ENCODE measurements at regions not wholly inside any gene's neighbourhood (a gene's known extent, or its start where the extent isn't known, plus 50 kb on each side); places are given as distances from the start of the nearest gene placed in this dataset.
"Not testable (repeated sequence)": the region's sequence is repeated elsewhere in the genome, so short reads cannot be mapped to it uniquely, and the experiment has no call there.

DNA sequence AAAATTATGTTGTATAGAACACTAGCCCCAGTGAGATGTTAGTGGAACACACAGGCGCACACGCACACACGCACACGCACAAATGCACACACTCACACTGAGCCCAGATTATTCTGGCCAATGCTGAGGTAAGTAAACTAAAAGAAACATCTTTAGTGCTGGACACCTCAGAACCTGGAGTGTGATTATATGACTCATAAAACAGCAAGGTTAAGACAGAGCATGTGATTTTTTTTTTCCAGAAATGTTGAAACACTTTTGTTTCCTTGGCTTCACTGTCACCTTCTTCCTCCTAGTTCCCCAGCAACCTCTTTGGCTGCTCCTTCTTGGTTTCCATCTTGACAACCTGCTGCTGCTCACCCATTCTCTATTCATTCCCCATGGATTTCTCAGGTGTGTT, 141.0 kb upstream of the ALG10B start:
- Histone ChIP-seq H3K4me3 (ENCODE audit: insufficient read length, low read depth) (no peak overlapping the region), H3K36me3 (ENCODE audit: insufficient read depth, insufficient read length, low read length) (no peaks in the 10 kb centered on the region), H3K27me3 (ENCODE audit: insufficient read depth, insufficient read length) (no peaks in the 10 kb centered on the region), H3K9me3 (ENCODE audit: insufficient read depth, low read length) (no peaks in the 10 kb centered on the region), H3K9ac (ENCODE audit: insufficient read length, low read depth) (no peak overlapping the region), H3K4me1 (ENCODE audit: insufficient read depth, insufficient read length) (no peaks in the 10 kb centered on the region)
- TF ChIP-seq SUZ12 (IDR thresholded peaks at IDR 0.05; ENCODE audit: extremely low read depth, insufficient read depth, insufficient read length) (no peak), YY1 (IDR thresholded peaks at IDR 0.05; ENCODE audit: insufficient read depth, insufficient read length) (no peak), ZNF274 (IDR thresholded peaks at IDR 0.05; ENCODE audit: low read depth, low read length) (no peak)
- no peak for DNase-seq (ENCODE audit: low read depth, low spot score)

DNA sequence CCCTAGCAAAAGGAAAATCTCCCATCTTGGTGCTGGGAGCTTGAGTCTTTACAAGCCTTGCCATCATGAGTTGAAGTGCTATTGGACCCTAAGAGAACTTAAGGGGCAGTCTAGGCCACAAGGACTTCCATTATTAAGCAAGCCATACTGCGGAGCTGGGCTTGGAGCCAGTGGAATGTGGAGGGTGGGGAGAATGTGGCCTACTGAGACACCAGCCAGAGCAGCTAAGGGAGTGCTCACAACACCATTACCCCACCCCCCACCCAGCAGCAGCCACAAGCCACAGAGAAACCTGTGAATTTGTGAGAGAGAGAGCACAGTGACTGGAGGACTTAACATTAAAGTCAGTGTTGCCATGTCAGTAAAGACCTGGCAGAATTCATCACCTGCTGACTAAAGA, 133.0 kb upstream of the ALG10B start:
- H3K4me3 ChIP-seq (ENCODE audit: insufficient read length, low read depth); H3K9me3 ChIP-seq (ENCODE audit: insufficient read depth, low read length); H3K4me1 ChIP-seq (ENCODE audit: insufficient read depth, insufficient read length); H3K36me3 ChIP-seq (ENCODE audit: insufficient read depth, insufficient read length, low read length); DNase-seq (ENCODE audit: low read depth, low spot score); H3K27me3 ChIP-seq (ENCODE audit: insufficient read depth, insufficient read length); H3K9ac ChIP-seq (ENCODE audit: insufficient read length, low read depth): not testable (repeated sequence)

DNA sequence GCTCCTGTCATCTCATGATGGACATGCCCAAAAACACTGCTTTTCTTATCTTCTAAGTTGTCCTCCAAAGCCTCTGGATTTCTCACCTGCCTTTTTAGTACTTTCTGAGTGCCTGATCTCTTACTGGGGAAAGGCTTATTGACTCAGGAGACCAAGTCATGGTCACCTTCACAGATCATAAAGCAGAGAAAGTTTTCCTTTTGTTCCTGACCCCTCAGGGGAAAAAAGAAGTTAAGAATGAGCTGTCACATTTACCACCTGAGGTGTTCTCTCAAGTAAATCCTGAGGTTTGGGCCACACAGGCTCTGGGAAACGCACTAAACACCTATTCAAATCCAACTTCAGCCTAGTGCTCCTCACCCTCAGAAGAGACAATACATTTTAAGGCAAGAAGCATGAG, 119.3 kb upstream of the ALG10B start:
- not testable (repeated sequence) for H3K36me3 ChIP-seq (ENCODE audit: insufficient read depth, insufficient read length, low read length); H3K4me1 ChIP-seq (ENCODE audit: insufficient read depth, insufficient read length); H3K9me3 ChIP-seq (ENCODE audit: insufficient read depth, low read length); DNase-seq (ENCODE audit: low read depth, low spot score); H3K27me3 ChIP-seq (ENCODE audit: insufficient read depth, insufficient read length); H3K4me3 ChIP-seq (ENCODE audit: insufficient read length, low read depth); H3K9ac ChIP-seq (ENCODE audit: insufficient read length, low read depth)

DNA sequence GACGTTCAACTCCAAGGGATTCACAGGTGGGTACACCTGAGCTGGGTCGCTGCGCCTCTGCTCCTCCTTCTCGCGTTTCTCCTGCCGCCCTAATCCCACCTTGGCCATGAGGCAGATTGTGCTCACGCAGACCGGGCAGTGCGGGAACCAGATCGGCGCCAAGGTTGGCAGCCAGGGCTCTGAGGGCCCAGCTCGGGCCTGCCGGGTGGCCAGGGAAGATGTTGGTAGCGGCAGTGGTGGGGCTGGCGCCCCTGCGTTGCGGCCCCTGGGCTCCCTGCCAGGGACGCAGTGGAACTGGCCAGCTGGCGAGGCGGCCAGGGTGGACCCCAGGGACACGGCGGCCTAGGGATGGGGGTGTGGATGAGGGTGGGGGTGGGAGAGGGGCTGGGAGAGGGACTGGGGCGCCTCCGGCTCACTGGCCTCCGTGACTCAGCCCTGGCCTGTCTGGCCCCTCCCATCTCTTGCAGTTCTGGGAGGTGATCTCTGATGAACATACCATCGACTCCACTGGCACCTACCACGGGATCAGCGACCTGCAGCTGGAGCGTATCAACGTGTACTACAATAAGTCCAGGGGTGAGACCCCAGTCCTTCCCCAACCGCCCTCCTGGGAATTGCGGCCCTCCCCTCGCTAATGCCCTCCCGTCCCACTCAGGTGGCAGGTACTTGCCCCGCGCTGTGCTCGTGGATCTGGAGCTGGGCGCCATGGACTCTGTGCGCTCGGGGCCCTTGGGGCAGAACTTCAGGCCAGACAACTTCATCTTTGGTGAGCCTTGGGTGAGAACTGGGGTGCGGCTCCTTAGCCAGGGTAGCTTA, 114.9 kb upstream of the ALG10B start:
- no peak for TF ChIP-seq YY1 (IDR thresholded peaks at IDR 0.05; ENCODE audit: insufficient read depth, insufficient read length)
- no peak for TF ChIP-seq SUZ12 (IDR thresholded peaks at IDR 0.05; ENCODE audit: extremely low read depth, insufficient read depth, insufficient read length)
- TF ChIP-seq ZNF274 (IDR thresholded peaks at IDR 0.05; ENCODE audit: low read depth, low read length) = no peak
- no peak for DNase-seq (ENCODE audit: low read depth, low spot score)
- H3K27me3 ChIP-seq (ENCODE audit: insufficient read depth, insufficient read length) = no peaks in the 10 kb centered on the region
- H3K9me3 ChIP-seq (ENCODE audit: insufficient read depth, low read length) = no peaks in the 10 kb centered on the region
- no peaks in the 10 kb centered on the region for H3K36me3 ChIP-seq (ENCODE audit: insufficient read depth, insufficient read length, low read length)
- no peaks in the 10 kb centered on the region for H3K4me1 ChIP-seq (ENCODE audit: insufficient read depth, insufficient read length)
- no peak overlapping the region for H3K9ac ChIP-seq (ENCODE audit: insufficient read length, low read depth)
- no peak overlapping the region for H3K4me3 ChIP-seq (ENCODE audit: insufficient read length, low read depth)

DNA sequence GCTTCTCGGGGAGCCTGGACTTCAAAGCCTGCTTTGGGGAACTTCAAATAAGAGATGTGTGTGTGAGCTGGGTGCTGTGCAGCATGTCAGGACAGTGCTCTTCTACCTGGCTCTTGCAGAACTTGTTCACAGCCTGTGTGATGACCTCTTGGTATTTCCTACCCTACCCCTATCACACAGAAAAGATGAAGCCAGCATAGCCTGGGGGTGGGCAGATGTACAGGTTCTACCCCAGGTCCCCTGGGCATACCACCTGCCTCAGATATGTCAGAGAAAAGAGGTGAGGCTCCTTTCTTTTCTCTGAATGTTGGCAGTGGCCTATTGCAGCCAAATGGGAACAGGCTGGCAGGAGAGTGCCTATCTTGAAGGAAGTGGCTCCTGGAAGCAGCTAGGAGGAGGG, 111.7 kb upstream of the ALG10B start:
- no peaks in the 10 kb centered on the region for H3K36me3 ChIP-seq (ENCODE audit: insufficient read depth, insufficient read length, low read length)
- H3K4me3 ChIP-seq (ENCODE audit: insufficient read length, low read depth) = no peak overlapping the region
- no peaks in the 10 kb centered on the region for H3K27me3 ChIP-seq (ENCODE audit: insufficient read depth, insufficient read length)
- no peaks in the 10 kb centered on the region for H3K4me1 ChIP-seq (ENCODE audit: insufficient read depth, insufficient read length)
- DNase-seq (ENCODE audit: low read depth, low spot score) = no peak
- H3K9ac ChIP-seq (ENCODE audit: insufficient read length, low read depth) = no peak overlapping the region
- TF ChIP-seq ZNF274 (IDR thresholded peaks at IDR 0.05; ENCODE audit: low read depth, low read length) (no peak), YY1 (IDR thresholded peaks at IDR 0.05; ENCODE audit: insufficient read depth, insufficient read length) (no peak), SUZ12 (IDR thresholded peaks at IDR 0.05; ENCODE audit: extremely low read depth, insufficient read depth, insufficient read length) (no peak)
- H3K9me3 ChIP-seq (ENCODE audit: insufficient read depth, low read length) = no peaks in the 10 kb centered on the region

DNA sequence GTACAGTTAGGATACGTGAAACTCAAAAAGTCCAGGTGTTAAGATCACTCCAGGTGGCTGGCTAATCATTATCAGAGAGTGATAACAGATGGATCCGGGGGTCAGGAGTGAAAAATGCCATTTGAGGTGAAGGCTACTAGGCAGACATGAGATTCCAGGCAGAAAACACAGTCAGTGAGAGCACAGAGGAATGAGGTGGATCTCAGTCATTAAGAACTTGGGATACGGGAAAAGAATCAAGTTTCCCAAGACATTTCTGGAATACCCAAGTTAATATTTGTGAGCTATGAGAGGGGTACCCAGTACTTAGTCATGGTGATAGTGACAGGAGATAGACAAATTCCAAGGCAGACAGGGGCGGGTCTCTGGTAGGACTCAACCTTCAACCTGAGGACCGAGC, 94.6 kb upstream of the ALG10B start:
- no peaks in the 10 kb centered on the region for H3K4me1 ChIP-seq (ENCODE audit: insufficient read depth, insufficient read length)
- H3K9ac ChIP-seq (ENCODE audit: insufficient read length, low read depth) = no peak overlapping the region
- H3K27me3 ChIP-seq (ENCODE audit: insufficient read depth, insufficient read length) = no peaks in the 10 kb centered on the region
- DNase-seq (ENCODE audit: low read depth, low spot score) = no peak
- no peaks in the 10 kb centered on the region for H3K36me3 ChIP-seq (ENCODE audit: insufficient read depth, insufficient read length, low read length)
- TF ChIP-seq ZNF274 (IDR thresholded peaks at IDR 0.05; ENCODE audit: low read depth, low read length) (no peak), YY1 (IDR thresholded peaks at IDR 0.05; ENCODE audit: insufficient read depth, insufficient read length) (no peak), SUZ12 (IDR thresholded peaks at IDR 0.05; ENCODE audit: extremely low read depth, insufficient read depth, insufficient read length) (no peak)
- no peak overlapping the region for H3K4me3 ChIP-seq (ENCODE audit: insufficient read length, low read depth)
- H3K9me3 ChIP-seq (ENCODE audit: insufficient read depth, low read length) = no peaks in the 10 kb centered on the region

DNA sequence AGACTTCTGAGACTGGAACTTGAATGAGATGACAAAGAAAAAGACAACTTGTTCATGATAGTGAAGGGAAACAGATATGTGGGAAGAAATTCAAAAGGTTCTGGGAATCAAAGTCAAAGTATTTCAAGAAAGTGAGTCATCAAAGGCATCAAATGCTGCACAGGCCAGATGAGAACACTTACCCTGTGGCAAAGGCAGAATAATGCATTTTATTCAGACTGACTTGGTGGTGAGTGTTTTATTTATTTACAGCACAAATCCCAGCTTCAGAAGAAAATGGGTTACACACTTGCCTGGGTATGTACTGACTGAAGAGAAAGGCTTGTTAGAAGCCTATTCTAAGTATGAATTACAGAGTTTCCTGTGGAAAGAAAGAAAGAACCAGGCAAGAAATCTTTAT, 78.2 kb upstream of the ALG10B start:
- not testable (repeated sequence) for H3K36me3 ChIP-seq (ENCODE audit: insufficient read depth, insufficient read length, low read length); H3K4me1 ChIP-seq (ENCODE audit: insufficient read depth, insufficient read length); H3K9me3 ChIP-seq (ENCODE audit: insufficient read depth, low read length)

DNA sequence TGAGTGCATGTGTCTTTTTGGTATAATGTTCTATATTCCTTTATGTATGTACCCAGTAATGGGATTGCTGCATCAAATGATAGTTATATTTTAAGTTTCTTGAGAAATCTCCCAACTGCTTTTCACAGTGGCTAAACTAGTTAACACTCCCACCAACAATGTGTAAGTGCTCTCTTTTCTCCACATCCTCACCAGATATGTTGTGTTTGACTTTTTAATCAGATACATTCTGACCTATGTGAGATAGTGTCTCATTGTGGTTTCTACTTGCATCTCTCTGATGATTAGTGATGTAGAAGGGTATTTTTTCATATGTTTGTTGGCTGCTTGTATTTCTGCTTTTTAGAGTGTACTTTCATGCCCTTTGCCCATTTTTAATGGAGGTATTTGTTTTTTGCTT, 62.8 kb upstream of the ALG10B start:
- H3K36me3 ChIP-seq (ENCODE audit: insufficient read depth, insufficient read length, low read length) = no peaks in the 10 kb centered on the region
- H3K9ac ChIP-seq (ENCODE audit: insufficient read length, low read depth) = no peak overlapping the region
- H3K27me3 ChIP-seq (ENCODE audit: insufficient read depth, insufficient read length) = no peaks in the 10 kb centered on the region
- no peak for DNase-seq (ENCODE audit: low read depth, low spot score)
- H3K4me1 ChIP-seq (ENCODE audit: insufficient read depth, insufficient read length) = no peaks in the 10 kb centered on the region
- no peaks in the 10 kb centered on the region for H3K9me3 ChIP-seq (ENCODE audit: insufficient read depth, low read length)
- H3K4me3 ChIP-seq (ENCODE audit: insufficient read length, low read depth) = no peak overlapping the region
- TF ChIP-seq SUZ12 (IDR thresholded peaks at IDR 0.05; ENCODE audit: extremely low read depth, insufficient read depth, insufficient read length) (no peak), YY1 (IDR thresholded peaks at IDR 0.05; ENCODE audit: insufficient read depth, insufficient read length) (no peak), ZNF274 (IDR thresholded peaks at IDR 0.05; ENCODE audit: low read depth, low read length) (no peak)

More for the DNA sequence above, 78.2 kb upstream of the ALG10B start:
- H3K4me3 ChIP-seq (ENCODE audit: insufficient read length, low read depth); H3K9ac ChIP-seq (ENCODE audit: insufficient read length, low read depth); DNase-seq (ENCODE audit: low read depth, low spot score); H3K27me3 ChIP-seq (ENCODE audit: insufficient read depth, insufficient read length): not testable (repeated sequence)

Data from NT2/D1 (cell line).